ENCODE measurements at regions not wholly inside any gene's neighbourhood (a gene's known extent, or its start where the extent isn't known, plus 50 kb on each side); places are given as distances from the start of the nearest gene placed in this dataset.
"Not testable (repeated sequence)": the region's sequence is repeated elsewhere in the genome, so short reads cannot be mapped to it uniquely, and the experiment has no call there.

DNA sequence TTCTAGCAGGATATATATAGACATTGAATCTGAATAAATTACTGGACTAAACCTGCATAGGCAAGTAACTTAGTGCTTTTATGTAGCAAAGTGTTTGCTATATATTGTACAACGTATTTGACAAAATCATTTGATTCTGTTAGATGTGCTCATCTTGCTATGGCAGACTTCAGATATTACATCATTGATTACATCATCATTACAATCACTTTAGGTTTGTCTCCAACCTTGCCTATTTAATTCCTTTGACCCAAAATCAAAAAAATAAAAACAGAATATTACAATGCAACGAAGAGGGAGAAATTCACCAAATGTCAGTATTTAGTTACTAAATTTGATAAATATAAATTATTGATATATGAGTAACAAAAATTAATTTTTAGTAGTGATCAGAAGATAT is 155.7 kb upstream of the STEAP1 start:
- no peaks in the 10 kb centered on the region for H3K27me3 ChIP-seq (ENCODE audit: insufficient read depth, low read length)
- H3K4me3 ChIP-seq (ENCODE audit: low read length): no peak overlapping the region
- no peaks in the 10 kb centered on the region for H3K4me1 ChIP-seq (ENCODE audit: insufficient read depth, low read length)
- H3K9me3 ChIP-seq (ENCODE audit: low read length): no peaks in the 10 kb centered on the region
- H3K36me3 ChIP-seq (ENCODE audit: insufficient read depth, low read length): no peaks in the 10 kb centered on the region
- H2AFZ ChIP-seq (ENCODE audit: low read depth, low read length): no peak overlapping the region

DNA sequence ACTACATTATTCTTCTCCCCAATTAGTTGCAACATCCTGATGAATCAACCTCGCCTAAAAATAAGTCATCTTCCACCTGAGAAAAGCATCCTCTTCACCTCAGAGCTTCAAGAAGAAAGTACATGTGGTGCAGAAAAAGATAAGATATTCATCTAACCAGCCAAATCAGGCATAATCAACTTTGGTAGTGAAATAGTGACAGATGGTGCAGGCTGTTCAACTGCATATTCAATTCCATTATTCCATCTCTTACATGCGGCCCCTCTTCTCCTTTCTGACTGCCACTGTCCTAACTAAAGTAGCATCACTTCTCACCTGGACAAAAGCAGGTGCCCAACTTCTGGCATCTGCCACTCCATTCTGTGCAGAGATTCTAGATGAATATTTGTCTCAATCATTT is 148.4 kb upstream of the STEAP1 start:
- H2AFZ ChIP-seq (ENCODE audit: low read depth, low read length): no peak overlapping the region
- no peaks in the 10 kb centered on the region for H3K9me3 ChIP-seq (ENCODE audit: low read length)
- no peaks in the 10 kb centered on the region for H3K36me3 ChIP-seq (ENCODE audit: insufficient read depth, low read length)
- no peak overlapping the region for H3K4me3 ChIP-seq (ENCODE audit: low read length)
- peaks cover 5% of the 10 kb centered on the region for H3K4me1 ChIP-seq (ENCODE audit: insufficient read depth, low read length)
- H3K27me3 ChIP-seq (ENCODE audit: insufficient read depth, low read length): no peaks in the 10 kb centered on the region

DNA sequence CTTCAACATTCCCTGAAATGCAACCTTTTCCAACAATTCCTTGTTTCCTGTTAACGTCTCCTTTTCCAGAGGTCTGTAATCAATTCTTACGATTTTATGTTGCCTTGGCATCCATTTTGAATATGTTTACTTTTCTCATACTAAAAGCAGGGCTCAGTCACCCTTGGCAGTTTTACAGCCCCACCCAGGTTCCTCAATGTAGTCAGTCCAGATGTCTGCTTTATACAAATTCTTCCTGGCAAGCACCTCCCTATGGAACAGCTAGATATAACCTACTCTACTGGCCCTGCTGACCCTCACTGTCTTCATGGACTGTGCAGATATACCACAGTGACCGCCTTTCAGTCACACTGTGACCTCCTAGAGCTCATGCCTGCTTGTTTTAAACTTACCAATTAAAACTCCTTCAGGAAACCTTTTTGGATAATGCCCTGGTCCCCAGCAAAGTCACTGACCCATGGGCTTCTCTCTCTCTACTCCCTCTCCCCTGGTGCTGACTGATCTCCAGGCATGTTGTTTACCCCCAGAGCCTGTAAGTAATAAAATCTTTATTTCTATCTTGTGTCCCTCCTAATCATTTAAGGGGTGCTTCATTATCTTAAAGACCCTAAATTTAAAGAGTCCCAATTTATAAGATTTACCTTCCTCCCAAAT is 147.1 kb upstream of the STEAP1 start:
- H3K4me3 ChIP-seq (ENCODE audit: low read length): no peak overlapping the region
- H3K27me3 ChIP-seq (ENCODE audit: insufficient read depth, low read length): no peaks in the 10 kb centered on the region
- no peaks in the 10 kb centered on the region for H3K36me3 ChIP-seq (ENCODE audit: insufficient read depth, low read length)
- peaks cover 5% of the 10 kb centered on the region for H3K4me1 ChIP-seq (ENCODE audit: insufficient read depth, low read length)
- H2AFZ ChIP-seq (ENCODE audit: low read depth, low read length): no peak overlapping the region
- no peaks in the 10 kb centered on the region for H3K9me3 ChIP-seq (ENCODE audit: low read length)

DNA sequence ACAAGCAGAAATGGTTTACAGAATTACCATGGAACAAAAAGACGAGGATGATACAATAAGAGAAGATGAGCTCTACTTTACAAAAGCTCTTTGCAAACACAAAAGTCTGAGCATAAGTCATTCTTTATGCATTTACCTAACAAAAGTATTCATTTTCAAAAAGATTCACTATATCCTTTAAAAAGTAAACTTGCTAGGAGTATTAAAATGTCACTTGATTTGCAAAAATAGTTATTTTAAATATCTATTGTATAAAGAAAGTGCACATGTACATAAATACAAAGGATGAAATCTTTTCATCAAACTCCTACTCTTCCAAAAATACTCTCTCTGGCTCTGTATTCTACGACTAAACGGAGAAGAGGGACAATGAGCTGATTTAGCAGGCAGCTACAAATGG is 146.4 kb upstream of the STEAP1 start:
- no peaks in the 10 kb centered on the region for H3K27me3 ChIP-seq (ENCODE audit: insufficient read depth, low read length)
- H3K9me3 ChIP-seq (ENCODE audit: low read length): no peaks in the 10 kb centered on the region
- peaks cover 5% of the 10 kb centered on the region for H3K4me1 ChIP-seq (ENCODE audit: insufficient read depth, low read length)
- no peak overlapping the region for H3K4me3 ChIP-seq (ENCODE audit: low read length)
- no peaks in the 10 kb centered on the region for H3K36me3 ChIP-seq (ENCODE audit: insufficient read depth, low read length)
- H2AFZ ChIP-seq (ENCODE audit: low read depth, low read length): no peak overlapping the region

DNA sequence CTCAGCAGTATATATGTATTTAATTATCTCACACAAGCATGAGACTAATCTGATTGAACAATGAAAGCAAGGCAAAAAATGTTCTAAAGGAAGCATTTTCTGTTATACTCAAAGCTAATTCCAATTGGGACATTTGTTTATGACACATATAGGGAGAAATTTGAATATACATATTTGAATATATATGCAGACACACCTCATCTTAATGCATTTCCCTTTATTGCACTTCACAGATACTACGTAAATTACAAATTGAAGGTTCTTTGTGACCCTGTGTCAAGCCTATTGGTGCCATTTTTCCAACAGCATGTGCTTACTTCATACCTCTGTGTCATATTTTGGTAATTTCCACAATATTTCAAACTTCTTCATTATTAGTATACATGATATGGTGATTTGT is 132.1 kb upstream of the STEAP1 start:
- no peaks in the 10 kb centered on the region for H3K4me1 ChIP-seq (ENCODE audit: insufficient read depth, low read length)
- no peak overlapping the region for H3K4me3 ChIP-seq (ENCODE audit: low read length)
- no peaks in the 10 kb centered on the region for H3K27me3 ChIP-seq (ENCODE audit: insufficient read depth, low read length)
- no peak overlapping the region for H2AFZ ChIP-seq (ENCODE audit: low read depth, low read length)
- no peaks in the 10 kb centered on the region for H3K9me3 ChIP-seq (ENCODE audit: low read length)
- no peaks in the 10 kb centered on the region for H3K36me3 ChIP-seq (ENCODE audit: insufficient read depth, low read length)

DNA sequence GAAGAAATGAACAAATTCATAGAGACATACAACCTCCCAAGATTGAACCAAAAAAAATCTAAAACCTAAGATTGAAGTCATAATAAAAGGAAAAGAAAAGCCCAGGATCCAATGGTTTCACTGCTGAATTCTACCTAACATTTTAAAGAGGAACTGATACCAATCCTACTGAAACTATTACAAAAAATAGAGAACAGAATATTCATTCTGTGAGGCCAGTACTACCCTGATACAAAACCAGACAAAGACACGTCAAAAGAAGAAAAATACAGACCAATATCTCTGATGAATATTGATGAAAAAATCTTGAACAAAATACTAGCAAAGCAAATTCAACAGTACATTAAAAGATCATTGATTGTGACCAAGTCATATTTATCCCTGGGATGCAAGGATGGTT is 128.5 kb upstream of the STEAP1 start:
- no peak overlapping the region for H3K4me3 ChIP-seq (ENCODE audit: low read length)
- H3K9me3 ChIP-seq (ENCODE audit: low read length): no peaks in the 10 kb centered on the region
- H3K27me3 ChIP-seq (ENCODE audit: insufficient read depth, low read length): no peaks in the 10 kb centered on the region
- H3K36me3 ChIP-seq (ENCODE audit: insufficient read depth, low read length): no peaks in the 10 kb centered on the region
- no peak overlapping the region for H2AFZ ChIP-seq (ENCODE audit: low read depth, low read length)
- H3K4me1 ChIP-seq (ENCODE audit: insufficient read depth, low read length): no peaks in the 10 kb centered on the region

DNA sequence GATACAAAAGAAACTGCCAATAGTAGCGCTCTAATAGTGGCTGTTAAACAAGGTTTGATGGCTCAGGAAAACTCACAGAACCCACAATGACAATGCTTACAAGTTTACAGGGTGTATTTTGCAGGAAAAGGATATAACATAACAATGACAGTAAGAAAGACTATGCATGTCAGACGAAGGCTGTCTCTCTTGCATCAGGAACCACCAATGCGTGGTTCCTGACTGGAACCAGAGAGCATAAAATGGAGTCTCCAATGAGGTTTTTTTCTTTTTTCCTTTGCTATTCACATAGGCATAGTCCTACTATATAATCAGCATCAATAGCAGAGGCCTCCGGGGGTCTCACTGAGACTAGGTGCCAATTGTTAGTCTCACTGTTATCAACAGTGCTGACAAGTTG is 120.4 kb upstream of the STEAP1 start:
- no peak overlapping the region for H3K4me3 ChIP-seq (ENCODE audit: low read length)
- peaks cover 14% of the 10 kb centered on the region for H3K4me1 ChIP-seq (ENCODE audit: insufficient read depth, low read length)
- no peaks in the 10 kb centered on the region for H3K36me3 ChIP-seq (ENCODE audit: insufficient read depth, low read length)
- no peaks in the 10 kb centered on the region for H3K27me3 ChIP-seq (ENCODE audit: insufficient read depth, low read length)
- no peaks in the 10 kb centered on the region for H3K9me3 ChIP-seq (ENCODE audit: low read length)
- no peak overlapping the region for H2AFZ ChIP-seq (ENCODE audit: low read depth, low read length)

DNA sequence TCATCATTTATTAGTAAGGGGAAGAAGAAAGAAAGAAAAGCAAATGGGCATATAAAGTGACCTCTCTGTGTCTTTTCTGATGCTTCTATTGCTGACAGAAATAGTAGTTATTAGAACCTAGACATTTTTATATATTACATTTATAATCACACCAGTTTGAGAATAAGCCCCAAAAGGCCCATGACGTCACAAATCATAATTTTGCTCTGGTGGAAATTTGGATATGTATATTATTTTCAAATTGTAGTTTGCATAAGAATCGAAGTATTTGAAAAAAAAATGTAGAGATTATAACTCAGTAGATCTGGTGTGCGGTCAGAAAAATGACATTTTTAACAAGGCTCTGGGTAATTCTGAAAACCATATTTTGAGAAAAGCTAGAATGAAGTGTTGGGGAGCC is 101.2 kb upstream of the STEAP1 start:
- Histone ChIP-seq H3K4me3 (ENCODE audit: low read length) (no peak overlapping the region), H3K27me3 (ENCODE audit: insufficient read depth, low read length) (no peaks in the 10 kb centered on the region), H3K4me1 (ENCODE audit: insufficient read depth, low read length) (no peaks in the 10 kb centered on the region), H3K9me3 (ENCODE audit: low read length) (peaks cover 2% of the 10 kb centered on the region), H3K36me3 (ENCODE audit: insufficient read depth, low read length) (no peaks in the 10 kb centered on the region), H2AFZ (ENCODE audit: low read depth, low read length) (no peak overlapping the region)

DNA sequence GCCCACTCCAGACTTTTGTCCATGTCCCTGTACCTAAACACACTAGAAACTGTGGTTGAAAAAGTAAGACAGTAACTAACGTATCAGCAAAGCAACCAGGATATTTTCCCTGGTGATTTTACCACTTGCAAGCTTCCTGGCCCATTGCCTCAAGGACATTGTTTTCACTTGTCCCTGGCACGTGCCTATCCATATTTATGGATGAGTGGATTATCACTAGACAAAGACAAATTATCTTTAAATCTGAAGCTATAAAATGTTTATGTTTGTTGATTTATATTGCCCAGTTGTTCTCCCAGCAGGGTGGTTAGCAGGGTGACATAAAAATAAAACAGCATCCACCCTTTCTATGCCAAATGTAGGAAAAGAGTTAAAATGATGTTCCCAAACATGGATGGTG is 93.2 kb upstream of the STEAP1 start:
- no peaks in the 10 kb centered on the region for H3K27me3 ChIP-seq (ENCODE audit: insufficient read depth, low read length)
- no peaks in the 10 kb centered on the region for H3K4me1 ChIP-seq (ENCODE audit: insufficient read depth, low read length)
- no peak overlapping the region for H3K4me3 ChIP-seq (ENCODE audit: low read length)
- no peak overlapping the region for H2AFZ ChIP-seq (ENCODE audit: low read depth, low read length)
- no peaks in the 10 kb centered on the region for H3K36me3 ChIP-seq (ENCODE audit: insufficient read depth, low read length)
- no peaks in the 10 kb centered on the region for H3K9me3 ChIP-seq (ENCODE audit: low read length)

DNA sequence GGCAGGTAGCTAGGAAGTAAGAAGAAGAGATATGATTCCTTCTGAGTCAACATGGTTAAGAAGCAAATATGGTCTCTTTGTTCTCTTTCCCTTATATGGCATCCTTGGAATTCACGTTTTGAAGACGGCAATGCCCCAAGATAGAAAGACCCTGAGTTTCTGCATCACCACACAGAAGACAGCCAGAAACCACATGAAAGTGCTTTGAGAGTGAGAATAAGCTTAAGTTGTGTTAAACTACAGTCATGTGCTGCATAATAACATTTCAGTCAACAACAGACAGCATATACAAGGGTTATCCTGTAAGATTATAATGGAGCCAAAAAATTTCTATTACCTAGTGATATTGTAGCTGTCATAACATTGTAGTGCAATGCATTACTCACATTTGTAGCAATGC is 89.9 kb upstream of the STEAP1 start:
- H2AFZ ChIP-seq (ENCODE audit: low read depth, low read length): no peak overlapping the region
- H3K4me3 ChIP-seq (ENCODE audit: low read length): no peak overlapping the region
- H3K27me3 ChIP-seq (ENCODE audit: insufficient read depth, low read length): no peaks in the 10 kb centered on the region
- no peaks in the 10 kb centered on the region for H3K36me3 ChIP-seq (ENCODE audit: insufficient read depth, low read length)
- no peaks in the 10 kb centered on the region for H3K4me1 ChIP-seq (ENCODE audit: insufficient read depth, low read length)
- no peaks in the 10 kb centered on the region for H3K9me3 ChIP-seq (ENCODE audit: low read length)

DNA sequence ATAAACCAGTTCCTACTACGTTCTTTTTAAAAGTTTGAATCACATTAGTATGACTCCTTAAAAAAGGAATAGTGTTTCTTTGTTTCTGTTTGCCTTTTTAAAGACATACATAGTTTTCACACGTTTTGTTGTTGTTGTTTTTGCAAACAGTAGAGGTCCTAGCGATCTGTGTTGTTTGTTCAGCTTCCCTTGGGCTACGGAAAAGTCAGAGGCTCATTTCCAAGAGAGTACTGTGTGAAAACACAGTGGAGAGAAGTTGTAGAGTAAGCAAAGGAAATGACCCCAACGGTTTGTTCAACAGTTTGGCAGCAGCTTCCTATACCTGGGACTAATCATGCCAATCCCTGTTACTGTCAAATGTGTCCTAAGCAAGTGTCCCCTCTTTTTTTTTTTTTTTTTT is 87.1 kb upstream of the STEAP1 start:
- Histone ChIP-seq H3K27me3 (ENCODE audit: insufficient read depth, low read length) (no peaks in the 10 kb centered on the region), H3K9me3 (ENCODE audit: low read length) (no peaks in the 10 kb centered on the region), H3K4me3 (ENCODE audit: low read length) (no peak overlapping the region)

DNA sequence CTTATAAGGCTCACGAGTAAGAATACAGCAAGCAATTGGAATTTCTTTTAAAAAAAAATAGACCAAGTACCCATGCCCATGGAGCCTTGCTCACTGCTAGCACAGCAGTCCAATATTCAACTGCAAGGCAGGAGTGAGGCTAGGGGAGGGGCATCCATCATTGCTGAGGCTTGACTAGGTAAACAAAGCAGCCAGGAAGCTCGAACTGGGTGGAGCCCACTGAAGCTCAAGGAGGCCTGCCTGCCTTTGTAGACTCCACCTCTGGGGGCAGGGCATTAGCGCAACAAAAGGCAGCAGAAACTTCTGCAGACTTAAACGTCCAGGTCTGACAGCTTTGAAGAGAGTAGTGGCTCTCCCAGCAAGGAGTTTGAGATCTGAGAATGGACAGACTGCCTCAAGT is 84.0 kb upstream of the STEAP1 start:
- not testable (repeated sequence) for H3K4me1 ChIP-seq (ENCODE audit: insufficient read depth, low read length); H3K4me3 ChIP-seq (ENCODE audit: low read length); H3K9me3 ChIP-seq (ENCODE audit: low read length); H3K27me3 ChIP-seq (ENCODE audit: insufficient read depth, low read length); H2AFZ ChIP-seq (ENCODE audit: low read depth, low read length); H3K36me3 ChIP-seq (ENCODE audit: insufficient read depth, low read length)

More for the DNA sequence above, 87.1 kb upstream of the STEAP1 start:
- Histone ChIP-seq H3K36me3 (ENCODE audit: insufficient read depth, low read length) (no peaks in the 10 kb centered on the region), H3K4me1 (ENCODE audit: insufficient read depth, low read length) (no peaks in the 10 kb centered on the region), H2AFZ (ENCODE audit: low read depth, low read length) (no peak overlapping the region)

DNA sequence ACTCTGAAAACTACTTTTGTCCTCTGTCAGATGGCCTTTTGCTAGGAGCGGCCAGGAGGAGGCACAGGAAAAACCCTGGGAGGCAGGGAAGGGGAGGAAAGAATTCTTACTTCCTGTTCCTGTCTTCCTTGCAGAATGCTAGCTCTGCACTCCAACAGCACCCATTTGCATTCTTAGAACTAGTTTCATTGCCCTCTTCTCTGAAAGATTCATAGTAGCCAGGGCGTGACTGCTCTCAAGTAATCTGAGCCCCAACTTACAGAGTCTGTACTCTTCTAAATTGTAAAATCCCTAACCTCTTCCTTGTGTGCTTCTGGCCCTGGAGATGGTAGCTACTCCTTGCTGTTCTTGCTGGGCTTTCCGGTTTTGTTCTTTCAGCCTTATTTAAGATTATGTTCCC is 75.3 kb upstream of the STEAP1 start:
- Histone ChIP-seq H3K4me1 (ENCODE audit: insufficient read depth, low read length) (peaks cover 8% of the 10 kb centered on the region), H3K36me3 (ENCODE audit: insufficient read depth, low read length) (no peaks in the 10 kb centered on the region), H3K4me3 (ENCODE audit: low read length) (no peak overlapping the region), H3K27me3 (ENCODE audit: insufficient read depth, low read length) (no peaks in the 10 kb centered on the region), H2AFZ (ENCODE audit: low read depth, low read length) (peak overlapping the region; percentile 15), H3K9me3 (ENCODE audit: low read length) (no peaks in the 10 kb centered on the region)

DNA sequence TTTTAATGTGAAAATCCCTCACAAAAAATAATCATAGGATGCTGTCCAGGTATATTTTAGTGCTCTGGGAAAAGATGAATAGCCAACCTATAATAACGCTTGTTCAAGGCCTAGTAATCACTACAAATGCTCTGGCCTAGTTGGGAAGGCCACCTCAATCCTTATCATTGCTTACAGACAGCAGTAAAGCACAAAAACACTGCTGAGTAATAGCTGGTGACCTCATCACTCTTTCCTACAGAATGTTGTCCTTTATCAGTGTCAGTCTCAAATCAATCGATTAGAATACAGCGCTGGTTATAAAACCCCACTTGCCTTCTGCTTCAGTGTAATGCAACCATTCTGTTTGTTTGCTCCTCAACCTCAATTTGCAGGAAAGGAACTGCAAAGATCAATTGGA is 72.6 kb upstream of the STEAP1 start:
- Histone ChIP-seq H3K9me3 (ENCODE audit: low read length) (no peaks in the 10 kb centered on the region), H3K36me3 (ENCODE audit: insufficient read depth, low read length) (no peaks in the 10 kb centered on the region), H3K4me1 (ENCODE audit: insufficient read depth, low read length) (peaks cover 8% of the 10 kb centered on the region), H2AFZ (ENCODE audit: low read depth, low read length) (no peak overlapping the region), H3K27me3 (ENCODE audit: insufficient read depth, low read length) (no peaks in the 10 kb centered on the region), H3K4me3 (ENCODE audit: low read length) (no peak overlapping the region)
